ENCODE measurements at regions not wholly inside any gene's neighbourhood (a gene's known extent, or its start where the extent isn't known, plus 50 kb on each side); places are given as distances from the start of the nearest gene placed in this dataset.

GRCh38 chr9:18020121-18020745, 441.4 kb downstream of the SH3GL2 start:
- no peak for DNase-seq (ENCODE audit: low read depth in 2 of 3, low spot score in 2 of 3)

- no peak for DNase-seq (ENCODE audit: low read depth in 2 of 3, low spot score in 2 of 3)
These were observed 443.8 kb downstream of the SH3GL2 start for GRCh38 chr9:18022642-18023041.

- no peak for DNase-seq (ENCODE audit: low read depth in 2 of 3, low spot score in 2 of 3)
These were observed 444.5 kb downstream of the SH3GL2 start for GRCh38 chr9:18023332-18023731.

GRCh38 chr9:18032636-18033035, 441.3 kb upstream of the ADAMTSL1 start:
- DNase-seq (ENCODE audit: low read depth in 2 of 3, low spot score in 2 of 3), result no peak

- DNase-seq (ENCODE audit: low read depth in 2 of 3, low spot score in 2 of 3), result no peak
These were observed 437.3 kb upstream of the ADAMTSL1 start for GRCh38 chr9:18036422-18037187.

- DNase-seq (ENCODE audit: low read depth in 2 of 3, low spot score in 2 of 3), result no peak
These were observed 436.0 kb upstream of the ADAMTSL1 start for GRCh38 chr9:18037981-18038380.

- DNase-seq (ENCODE audit: low read depth in 2 of 3, low spot score in 2 of 3), result no peak
These were observed 433.6 kb upstream of the ADAMTSL1 start for GRCh38 chr9:18040327-18040726.

GRCh38 chr9:18043978-18044377, 430.0 kb upstream of the ADAMTSL1 start:
- no peak for DNase-seq (ENCODE audit: low read depth in 2 of 3, low spot score in 2 of 3)

- DNase-seq (ENCODE audit: low read depth in 2 of 3, low spot score in 2 of 3), result no peak
These were observed 428.6 kb upstream of the ADAMTSL1 start for GRCh38 chr9:18045326-18045725.

GRCh38 chr9:18046068-18046467, 427.9 kb upstream of the ADAMTSL1 start:
- no peak for DNase-seq (ENCODE audit: low read depth in 2 of 3, low spot score in 2 of 3)

GRCh38 chr9:18051638-18052037, 422.3 kb upstream of the ADAMTSL1 start:
- DNase-seq (ENCODE audit: low read depth in 2 of 3, low spot score in 2 of 3), result no peak

- DNase-seq (ENCODE audit: low read depth in 2 of 3, low spot score in 2 of 3), result no peak
These were observed 421.9 kb upstream of the ADAMTSL1 start for GRCh38 chr9:18052060-18052459.

- no peak for DNase-seq (ENCODE audit: low read depth in 2 of 3, low spot score in 2 of 3)
These were observed 417.5 kb upstream of the ADAMTSL1 start for GRCh38 chr9:18056269-18056992.

GRCh38 chr9:18056993-18057369, 417.0 kb upstream of the ADAMTSL1 start:
- no peak for DNase-seq (ENCODE audit: low read depth in 2 of 3, low spot score in 2 of 3)

- DNase-seq (ENCODE audit: low read depth in 2 of 3, low spot score in 2 of 3), result no peak
These were observed 415.1 kb upstream of the ADAMTSL1 start for GRCh38 chr9:18058564-18059442.

- no peak for DNase-seq (ENCODE audit: low read depth in 2 of 3, low spot score in 2 of 3)
These were observed 414.5 kb upstream of the ADAMTSL1 start for GRCh38 chr9:18059447-18059846.

- DNase-seq (ENCODE audit: low read depth in 2 of 3, low spot score in 2 of 3), result no peak
These were observed 413.6 kb upstream of the ADAMTSL1 start for GRCh38 chr9:18060269-18060934.

GRCh38 chr9:18061332-18061731, 412.6 kb upstream of the ADAMTSL1 start:
- no peak for DNase-seq (ENCODE audit: low read depth in 2 of 3, low spot score in 2 of 3)

- DNase-seq (ENCODE audit: low read depth in 2 of 3, low spot score in 2 of 3), result no peak
These were observed 412.1 kb upstream of the ADAMTSL1 start for GRCh38 chr9:18061856-18062255.

- no peak for DNase-seq (ENCODE audit: low read depth in 2 of 3, low spot score in 2 of 3)
These were observed 410.0 kb upstream of the ADAMTSL1 start for GRCh38 chr9:18063856-18064390.
